GM21360 (cell line): ENCODE measurements at regions not wholly inside any gene's neighbourhood (a gene's known extent, or its start where the extent isn't known, plus 50 kb on each side); places are given as distances from the start of the nearest gene placed in this dataset.

Experiments
- ATAC-seq: cut with Tn5 transposase; IDR thresholded peaks from one replicate; pipeline ENCODE4 v1.9.1; 2021; ENCODE audit warnings: mild to moderate bottlenecking, moderate library complexity; ENCODE audit not compliant: unreplicated experiment

DNA sequence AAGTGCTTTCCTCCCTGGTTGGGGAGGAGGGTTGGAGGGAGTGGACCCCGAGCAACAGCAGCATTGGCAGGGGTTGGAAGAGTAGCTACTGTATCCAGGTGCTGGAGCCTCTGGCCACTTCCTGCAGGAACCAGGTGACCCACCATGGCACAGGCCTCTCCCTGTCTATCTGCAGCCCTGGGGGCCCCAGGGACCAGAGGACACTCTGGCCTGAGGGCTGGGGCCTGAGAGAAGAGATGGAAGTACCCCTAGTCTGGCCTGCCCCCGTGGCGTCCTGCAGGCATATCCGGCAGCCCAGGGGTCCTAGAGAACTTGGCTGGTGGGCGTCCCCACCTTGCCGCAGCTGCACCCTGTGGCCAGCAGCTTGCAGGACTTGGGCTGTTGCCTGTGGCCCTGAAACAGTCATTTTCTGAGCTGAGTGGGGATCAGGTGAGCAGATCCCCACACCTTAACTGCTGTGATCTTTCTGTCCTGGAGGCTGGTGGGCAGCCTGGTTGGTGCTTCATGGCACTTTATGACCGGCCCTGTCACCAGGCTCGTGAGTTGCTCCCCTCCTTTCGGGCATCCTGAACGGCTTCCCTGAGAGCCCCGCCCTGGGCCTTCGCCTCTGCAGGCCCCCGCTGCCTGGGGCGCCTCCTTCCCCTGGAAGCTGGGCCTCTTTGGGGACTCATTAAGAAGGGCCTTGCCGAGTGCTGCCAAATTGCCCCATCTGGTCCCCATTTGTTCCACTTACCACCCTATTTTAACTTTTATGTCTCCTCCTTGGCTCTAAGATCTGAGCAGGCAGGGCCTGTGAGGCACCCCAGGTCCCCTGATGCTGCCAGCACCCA is 298.6 kb downstream of the SEC14L1 start:
- ATAC-seq: no peak

DNA sequence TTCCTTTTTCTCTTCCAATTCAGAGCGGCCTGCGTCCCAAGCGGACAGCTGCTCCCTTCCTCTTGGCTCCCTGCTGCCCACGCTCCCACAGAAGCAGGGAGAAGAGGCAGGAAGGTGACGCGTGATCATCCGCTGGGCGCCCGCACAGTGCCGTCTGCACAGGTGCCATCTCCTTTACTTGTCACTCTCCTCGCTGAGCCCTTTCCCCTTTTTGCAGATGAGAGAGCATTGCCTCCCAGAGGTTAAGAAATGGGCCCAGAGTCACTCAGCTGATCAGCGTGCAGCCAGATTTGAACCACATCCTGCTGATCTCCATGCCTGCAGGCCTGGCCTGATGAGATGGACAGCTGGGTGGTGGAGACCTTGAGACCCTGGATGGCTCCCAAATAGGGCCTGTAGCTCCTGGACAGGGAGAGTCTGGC is 299.8 kb downstream of the SEC14L1 start:
- ATAC-seq: no peak

DNA sequence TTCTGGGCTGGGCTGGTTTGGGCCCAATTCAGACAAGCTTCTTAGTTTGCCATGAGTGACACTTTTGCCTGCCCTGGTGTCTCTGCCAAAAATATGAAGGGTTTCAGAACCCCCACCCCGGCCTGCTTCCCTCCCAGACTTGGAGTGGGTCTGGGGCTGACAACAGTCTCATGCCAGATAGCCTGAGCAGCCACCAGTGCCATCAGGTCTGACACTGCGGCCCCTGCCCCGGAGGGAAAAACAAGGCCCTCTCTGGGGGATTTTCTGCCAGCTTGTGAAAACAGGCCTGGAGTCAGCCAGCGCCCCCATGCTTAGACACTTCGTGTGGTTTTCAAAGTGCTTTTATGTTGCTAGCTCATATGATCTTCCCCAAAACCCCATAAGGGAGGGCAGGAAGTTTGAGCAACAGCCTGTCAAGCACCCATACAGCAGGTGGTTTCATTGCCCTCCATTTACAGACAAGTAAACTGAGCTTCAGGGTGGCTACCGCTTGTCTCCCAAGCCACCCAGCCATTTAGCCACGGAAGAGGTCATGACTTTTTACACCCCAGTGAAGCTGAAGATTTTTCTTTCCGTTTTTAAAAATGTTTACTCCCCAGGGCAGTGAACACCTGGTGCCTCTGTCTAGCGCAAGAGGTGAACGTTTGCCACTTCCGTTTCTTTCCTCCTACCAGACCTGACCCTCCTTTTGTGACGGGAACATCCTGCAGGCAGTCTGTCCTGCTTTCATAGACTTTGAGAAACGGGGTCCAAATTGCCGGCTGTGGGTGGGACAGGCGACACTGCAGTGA is 300.6 kb downstream of the SEC14L1 start:
- ATAC-seq: peak; percentile 37

DNA sequence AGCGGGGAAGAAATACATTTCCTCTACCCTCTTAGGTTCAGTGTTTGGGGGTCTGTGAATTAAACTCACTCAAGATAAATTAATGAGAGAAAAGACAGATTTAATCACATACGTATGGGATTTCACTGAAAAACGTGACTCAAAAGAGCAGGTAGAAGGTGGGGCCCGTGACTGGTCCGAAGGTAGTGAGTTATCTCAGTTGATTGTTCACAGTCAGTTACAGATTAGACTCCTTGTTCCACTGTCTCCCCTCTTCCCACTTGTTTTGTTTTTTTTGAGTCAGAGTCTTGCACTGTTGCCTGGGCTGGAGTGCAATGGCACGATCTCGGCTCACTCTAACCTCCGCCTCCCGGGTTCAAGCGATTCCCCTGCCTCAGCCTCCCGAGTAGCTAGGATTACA is 301.2 kb downstream of the SEC14L1 start:
- no peak for ATAC-seq

DNA sequence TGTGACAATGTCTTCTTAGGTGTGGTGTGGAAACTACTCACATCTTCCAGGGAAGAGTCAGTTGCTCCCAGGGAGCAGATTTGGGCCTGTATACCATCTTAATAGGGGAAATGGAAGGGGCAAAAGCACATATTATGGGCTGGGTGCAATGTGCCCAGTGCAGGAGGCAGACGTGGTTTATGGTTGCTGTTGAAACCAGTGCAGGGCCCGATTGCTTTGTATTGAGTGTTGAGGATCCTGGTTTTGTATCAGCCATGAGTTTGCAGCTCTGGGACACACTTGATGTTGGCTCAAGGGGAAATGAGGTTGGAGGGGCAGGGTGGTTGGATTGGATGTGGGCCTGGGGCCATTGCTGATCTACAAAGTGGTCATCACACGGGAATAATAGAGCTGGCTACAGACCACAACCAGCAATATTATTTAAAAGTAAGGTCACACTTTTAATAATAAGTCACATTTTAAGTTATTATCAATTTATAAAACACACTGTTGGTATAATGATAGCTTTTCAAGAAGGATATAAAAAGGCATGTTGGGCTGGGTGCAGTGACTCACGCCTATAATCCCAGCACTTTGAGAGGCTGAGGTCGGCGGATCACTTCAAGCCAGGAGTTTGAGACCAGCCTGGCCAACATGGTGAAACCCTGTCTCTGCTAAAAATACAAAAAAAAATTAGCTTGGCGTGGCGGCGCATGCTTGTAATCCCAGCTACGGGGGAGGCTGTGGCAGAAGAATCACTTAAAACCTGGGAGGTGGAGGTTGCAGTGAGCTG is 302.4 kb downstream of the SEC14L1 start:
- ATAC-seq: no peak

DNA sequence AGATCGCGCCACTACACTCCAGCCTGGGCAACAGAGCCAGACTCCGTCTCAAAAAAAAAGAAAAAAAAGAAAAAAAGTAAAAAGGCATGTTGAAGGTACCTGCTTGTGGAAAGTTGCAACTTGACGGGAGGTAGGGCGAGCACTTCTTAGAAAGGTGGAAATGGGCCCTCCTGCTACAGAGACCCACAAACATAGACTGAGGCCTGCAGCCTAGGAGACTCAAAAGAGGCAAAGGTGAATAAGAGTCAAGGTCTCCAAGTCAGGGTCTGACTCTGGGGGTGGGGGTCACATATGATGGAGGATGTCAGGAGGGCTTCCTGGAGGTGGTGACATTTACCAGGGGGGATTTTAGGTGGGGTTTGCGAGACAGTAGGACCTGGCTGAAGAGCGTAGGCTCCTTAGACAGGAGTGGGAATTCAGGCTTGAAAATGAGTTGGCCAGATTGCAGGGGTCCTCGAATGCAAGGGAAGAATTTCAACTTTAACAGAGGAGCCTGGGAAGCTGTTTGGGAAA is 303.0 kb downstream of the SEC14L1 start:
- ATAC-seq: no peak

DNA sequence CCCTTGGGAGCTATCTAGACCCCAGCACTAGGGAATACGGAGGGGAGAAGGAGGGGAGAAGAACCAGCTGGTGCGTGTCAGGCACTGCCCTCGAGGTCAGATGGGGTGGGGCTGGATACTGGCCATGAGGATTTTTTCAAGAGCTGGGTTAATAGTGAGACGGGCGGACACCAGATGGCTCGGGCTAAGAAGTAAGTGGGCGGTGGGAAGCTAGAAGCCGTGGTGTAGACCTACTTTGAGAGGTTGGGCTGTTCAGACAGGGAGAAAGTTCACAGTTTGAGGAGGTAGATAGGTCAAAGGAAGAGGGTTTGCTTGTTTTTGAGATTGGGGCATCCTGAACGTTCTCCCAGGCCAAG is 303.8 kb downstream of the SEC14L1 start:
- no peak for ATAC-seq

DNA sequence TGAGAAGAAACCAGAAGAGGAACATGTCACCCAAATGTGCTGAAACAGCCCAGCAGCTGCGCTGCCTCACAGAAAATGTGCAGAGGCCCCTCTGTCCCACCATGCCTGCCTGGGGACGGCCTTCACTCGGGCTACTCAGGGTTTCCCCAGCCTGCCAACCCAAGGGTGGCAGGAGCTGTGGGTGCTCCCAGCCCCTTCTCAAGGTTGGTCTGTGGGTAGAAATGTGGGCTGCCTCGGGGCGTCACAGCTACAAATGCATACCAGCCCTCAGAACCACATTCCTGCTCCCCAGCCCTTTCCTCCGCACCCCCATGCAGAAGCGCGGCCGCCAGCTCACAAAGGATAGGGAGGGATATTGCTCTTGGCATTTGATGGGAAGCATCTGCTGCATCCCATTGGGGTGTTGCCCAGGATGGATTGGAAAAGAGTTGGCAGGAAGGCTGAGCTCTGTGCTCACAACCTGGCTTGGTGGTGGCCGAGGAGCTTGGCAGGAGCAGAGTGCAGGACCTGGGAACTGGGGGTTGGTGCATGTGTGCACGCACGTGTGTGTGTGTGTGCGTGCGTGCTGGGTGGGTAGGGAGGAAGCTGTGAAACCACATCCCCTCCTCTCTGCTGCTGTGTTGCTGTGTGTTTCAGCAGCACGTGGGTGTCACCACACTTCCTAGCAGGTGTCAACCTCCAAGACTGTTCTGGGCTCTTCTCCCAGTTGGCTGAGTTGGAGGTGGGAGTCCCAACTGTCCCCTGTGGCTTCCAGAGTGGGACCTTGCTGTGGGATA is 304.4 kb downstream of the SEC14L1 start:
- ATAC-seq: peak; percentile 29

DNA sequence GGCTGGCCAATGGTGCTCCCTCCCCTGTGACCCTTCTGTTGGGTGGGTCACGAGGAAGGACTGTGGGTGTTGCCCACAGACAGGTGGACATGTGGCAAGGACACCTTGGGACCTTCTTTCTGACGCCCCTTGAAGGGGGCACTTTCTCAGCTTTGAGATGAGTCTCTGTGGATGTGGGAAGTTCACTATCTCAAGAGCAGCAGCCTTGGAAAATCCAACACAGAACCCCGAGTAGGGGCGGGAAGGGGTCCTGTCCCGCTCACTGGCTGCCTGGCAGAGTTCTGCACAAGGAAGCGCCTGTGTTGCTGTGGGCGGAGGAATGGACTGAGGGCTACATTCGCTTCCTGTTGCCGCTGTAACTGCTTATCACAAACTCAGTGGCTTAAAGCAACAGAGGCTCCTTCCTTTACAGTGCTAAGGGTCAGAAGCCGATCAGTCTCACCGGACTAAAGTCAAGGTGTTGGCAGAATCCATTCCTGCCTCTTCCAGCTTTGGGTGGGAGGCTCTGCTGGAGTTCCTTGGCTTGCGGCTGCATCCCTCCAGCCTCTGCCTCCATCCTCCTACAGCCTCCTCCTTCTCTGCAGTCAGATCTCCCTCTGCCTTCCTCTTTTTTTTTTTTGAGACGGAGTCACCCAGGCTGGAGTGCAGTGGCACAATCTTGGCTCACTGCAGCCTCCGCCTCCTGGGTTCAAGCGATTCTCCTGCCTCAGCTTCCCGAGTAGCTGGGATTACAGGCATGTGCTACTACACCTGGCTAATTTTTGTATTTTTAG is 305.2 kb downstream of the SEC14L1 start:
- peak; percentile 28 for ATAC-seq

DNA sequence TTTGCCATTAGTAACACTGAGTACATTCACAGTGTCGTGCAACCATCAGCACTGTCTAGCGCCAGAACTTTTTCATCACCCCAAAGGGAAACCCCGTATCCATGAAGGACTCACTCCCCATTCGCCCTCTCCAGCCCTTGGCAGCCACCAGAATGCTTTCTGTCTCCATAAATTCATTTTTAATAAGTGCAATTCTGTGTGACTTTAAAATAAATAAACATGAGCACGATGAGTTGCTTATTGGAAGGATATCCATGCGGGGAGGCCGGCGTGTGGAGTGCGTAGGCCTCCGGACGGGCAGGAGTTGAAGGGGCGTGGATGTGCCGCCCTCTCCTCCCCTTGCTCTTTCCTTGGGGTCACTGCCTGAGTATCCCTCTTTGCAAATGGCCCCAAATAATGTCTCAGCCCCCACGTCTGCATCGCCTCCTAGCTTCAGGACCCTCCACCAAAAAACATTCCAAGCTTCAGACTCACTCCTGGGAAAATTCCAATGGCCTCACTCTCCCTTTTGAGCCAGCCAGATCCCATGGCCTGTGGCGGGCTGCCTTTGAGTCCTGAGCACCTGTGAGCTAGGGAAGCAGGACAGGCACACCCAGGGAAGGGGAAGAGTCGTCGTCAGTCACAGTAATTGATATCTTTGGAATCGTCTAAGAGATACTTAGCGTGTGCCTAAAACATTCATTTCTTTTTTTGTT is 306.3 kb downstream of the SEC14L1 start:
- ATAC-seq: no peak

DNA sequence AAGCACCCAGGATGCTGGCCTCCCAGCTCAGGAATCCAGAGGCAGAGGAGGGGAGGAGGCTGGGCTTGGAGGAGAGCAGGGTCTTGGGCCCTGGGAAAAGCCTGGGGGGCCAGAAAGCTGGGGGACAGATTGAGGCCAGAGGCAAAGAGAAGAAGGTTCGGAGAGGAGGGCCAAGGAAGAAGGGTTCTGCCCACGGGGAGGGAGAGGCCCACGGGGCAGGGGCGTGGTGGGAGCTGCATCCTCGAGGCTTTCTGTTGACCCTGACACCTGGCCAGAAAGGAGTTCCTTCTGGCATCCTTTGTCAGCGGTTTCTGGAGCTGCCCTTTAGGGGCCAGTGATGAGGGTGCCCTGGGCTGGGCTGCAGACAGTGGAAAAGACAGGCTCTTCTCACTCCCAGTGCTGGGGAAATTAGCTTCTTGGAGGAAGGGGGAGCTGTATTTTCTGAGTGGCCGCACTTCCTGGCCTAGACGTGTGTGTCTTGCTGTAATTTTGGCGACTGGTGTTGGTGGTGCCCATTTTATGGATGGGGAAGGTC is 308.7 kb downstream of the SEC14L1 start:
- no peak for ATAC-seq

DNA sequence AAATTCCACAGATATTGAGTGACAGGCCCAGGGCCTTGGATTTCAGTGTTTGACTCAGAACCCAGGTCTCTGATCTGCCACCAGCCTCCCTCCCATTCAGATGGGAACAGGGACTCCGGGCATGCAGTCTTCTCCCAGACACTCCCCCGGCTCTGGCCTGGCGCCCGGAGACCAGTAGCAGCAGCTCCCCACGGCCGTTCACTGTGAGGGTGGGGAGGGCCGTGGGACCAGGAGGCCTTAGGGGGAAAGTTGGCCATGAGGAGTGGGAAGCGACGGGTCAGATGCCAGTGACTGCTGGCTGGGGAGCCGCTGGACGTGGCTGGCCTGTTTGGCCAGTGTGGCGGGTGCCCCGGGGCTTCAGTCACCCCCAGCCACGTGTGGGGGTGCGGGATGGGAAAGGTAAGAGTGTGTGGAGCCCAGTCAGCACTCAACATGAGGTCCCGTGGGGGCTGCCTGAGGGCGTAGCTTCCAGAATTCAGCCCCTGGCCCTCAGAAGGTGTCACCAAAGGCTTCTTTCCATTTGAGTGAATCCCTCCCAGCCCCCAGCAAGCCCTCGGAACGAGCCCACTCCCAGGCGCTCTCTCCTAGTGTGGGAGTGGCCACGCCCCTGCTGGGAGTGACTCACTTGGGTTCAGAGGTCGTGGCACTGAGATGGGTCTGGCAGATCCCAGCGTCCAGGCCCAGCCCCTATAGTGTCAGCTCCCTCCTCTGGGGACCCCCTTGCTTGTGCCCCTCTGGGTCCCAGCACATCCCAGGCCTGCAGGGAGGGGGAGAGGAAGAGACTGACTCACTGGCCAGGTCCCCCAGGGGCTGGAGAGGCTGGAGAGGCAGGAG is 309.4 kb downstream of the SEC14L1 start:
- ATAC-seq: no peak

DNA sequence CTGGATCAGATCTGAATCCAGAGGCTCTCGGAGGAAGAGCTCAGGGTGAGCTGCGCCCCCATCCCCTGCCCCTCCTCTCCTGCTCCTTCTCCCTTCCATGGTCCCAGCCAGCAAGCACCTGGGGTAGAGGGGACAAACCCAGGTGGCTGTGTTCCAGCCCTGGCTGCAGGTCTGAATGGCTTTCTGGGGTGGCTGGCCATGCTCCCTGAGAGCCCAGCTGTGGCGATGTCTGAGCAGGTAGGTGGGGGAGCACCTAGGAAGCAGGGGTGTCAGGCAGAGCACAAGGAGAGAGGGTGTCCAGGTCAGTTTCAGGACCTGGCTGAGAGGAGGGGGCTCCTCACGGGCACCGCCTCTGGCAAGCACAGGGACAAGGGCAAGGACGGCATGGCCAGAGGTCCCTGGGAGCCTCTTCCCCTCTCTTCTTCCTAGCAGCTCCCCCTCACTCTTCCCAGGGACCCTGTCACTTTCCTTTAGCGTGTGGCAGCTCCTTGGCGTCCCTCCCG is 310.0 kb downstream of the SEC14L1 start:
- ATAC-seq: no peak

DNA sequence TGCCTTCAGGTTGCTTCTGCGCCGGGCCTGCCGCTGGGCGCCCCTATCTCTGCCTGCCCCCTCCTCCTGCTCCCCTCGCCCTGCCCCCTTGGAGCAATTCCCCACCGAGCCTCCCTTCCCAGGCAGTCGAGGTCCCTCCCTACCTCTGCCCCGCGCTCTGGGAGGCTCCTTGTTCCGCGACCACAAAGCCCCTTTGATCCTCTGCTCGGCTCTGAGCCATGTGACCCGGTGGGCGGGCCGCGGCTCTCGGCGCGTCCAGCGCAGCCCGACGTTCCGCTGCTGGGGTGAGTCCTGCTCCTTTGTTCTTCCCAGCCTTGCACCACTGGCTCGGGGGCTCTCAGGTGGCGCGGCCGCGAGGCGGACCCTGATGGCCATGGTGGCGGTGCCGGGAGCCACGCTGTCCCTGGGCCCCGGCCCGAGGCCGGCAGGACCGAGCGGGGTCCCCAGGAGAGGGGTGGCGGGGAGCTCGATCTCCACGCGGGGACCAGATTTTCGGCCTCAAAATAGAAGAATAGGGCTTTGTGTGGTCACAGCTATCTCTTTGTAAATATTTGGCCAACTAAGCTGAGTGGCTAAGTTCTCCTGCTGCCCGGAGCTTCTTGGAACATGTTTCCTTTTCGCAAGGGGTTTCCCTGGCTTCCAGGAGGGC is 310.6 kb downstream of the SEC14L1 start:
- ATAC-seq: no peak

DNA sequence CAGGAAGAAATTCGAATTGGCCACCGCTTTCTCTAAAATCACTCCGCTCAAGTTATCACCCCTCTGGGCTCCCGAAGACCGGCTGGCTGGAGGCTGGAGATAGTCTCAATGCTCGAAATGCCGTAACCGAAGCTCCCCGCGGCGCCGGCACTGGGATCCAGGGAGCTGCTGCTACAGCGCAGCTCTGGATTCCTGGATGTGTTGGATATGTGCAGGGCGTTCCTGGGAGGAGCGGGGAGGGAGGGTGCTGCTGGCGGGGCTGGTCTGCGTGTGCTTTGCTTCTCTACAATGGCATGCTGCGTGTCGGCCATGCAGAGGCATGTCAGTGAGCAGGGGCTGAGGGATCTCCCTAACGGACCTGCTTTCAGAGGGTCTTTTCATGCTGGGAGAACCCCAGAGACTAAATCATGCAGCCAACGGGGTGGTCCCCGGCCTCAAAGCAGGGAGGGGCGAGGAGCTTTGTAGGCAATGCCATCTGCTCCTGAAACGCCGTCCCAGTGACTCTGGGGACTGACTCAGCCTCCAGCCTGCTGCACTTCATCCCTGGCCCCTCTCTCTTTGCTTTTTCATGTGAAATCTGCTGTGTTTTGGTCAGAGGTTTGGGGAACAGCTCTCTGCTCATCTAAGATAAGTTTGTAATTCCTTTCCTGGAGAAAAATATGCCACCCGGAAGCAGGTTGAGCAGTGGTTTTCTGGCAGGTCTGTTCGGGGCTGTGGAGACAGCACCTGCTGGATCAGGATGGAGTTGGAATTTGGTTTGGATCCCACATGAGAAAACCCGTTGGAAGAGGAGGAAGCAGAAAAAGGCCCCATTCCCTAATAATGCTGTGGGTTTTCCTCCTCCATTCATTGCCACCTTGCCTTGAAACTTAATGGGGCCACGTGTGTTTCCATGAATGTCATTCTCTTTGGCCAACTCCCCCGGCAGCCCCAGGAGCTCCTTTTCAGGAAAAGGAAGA is 311.4 kb downstream of the SEC14L1 start:
- no peak for ATAC-seq

DNA sequence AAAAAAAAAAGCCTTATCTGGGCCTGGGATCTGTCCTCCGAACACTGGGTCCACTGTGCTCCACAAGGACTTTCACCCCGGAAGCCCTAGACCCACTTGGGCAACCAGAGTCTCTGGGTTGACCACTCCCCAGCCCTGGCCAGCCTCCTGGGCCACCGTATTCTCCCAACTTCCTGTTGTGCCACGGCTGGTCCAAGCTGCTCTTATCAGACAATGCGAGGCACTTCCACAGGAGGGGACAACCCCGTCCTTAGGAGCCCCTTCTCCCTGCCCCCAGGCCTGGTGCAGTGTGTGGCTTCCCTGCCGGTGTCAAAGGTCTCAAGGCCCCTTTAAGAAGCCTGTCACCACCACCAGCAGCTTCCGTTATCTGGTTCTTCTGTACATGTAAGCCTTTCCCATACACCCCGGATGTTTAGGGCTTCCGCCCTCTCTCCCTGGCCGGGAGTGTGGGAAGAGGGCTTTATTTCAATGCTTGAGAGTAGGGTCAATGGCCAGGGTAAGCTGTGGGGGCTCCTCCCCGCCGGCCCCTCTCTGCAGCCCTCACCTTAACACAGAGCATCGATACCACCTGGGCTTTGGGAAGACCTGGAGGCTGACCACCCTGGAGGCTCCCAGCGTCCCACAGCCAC is 313.0 kb downstream of the SEC14L1 start:
- ATAC-seq: no peak
